ENCODE measurements at regions not wholly inside any gene's neighbourhood (a gene's known extent, or its start where the extent isn't known, plus 50 kb on each side); places are given as distances from the start of the nearest gene placed in this dataset.

DNA sequence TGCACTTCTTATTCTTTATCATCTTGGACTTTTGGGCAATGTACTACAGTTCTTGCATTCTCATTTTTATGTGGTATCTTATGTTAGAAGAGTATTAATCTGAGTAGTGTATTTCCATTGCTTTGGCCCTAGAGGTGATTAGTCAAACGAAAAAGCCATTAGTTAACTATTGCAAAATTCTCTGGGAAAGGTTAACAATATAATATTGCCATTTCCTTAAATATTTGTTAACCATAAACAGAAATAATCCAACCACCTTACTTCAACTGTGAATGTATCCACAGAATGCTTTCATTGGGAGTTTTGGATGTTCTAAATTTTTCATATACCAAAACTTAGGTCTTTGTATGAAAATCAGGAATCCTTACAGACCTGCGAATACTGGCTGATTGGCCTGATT is 294.6 kb upstream of the UGT8 start:
- Histone ChIP-seq H3K4me1 (ENCODE audit: control insufficient read depth, insufficient read depth, low read length, poor library complexity, severe bottlenecking) (no peaks in the 10 kb centered on the region), H3K4me3 (ENCODE audit: insufficient read depth, low read depth, low read length, poor library complexity, severe bottlenecking) (no peak overlapping the region), H3K27me3 (replicated peaks; ENCODE audit: control insufficient read depth, insufficient read depth, low read length, poor library complexity, severe bottlenecking) (no peaks in the 10 kb centered on the region), H3K9me3 (ENCODE audit: control insufficient read depth, low read length) (no peaks in the 10 kb centered on the region), H3K27ac (ENCODE audit: insufficient read depth, low read length, poor library complexity, severe bottlenecking) (no peak overlapping the region), H3K36me3 (ENCODE audit: control insufficient read depth, insufficient read depth, low read length) (no peaks in the 10 kb centered on the region)
- DNase-seq = no peak

DNA sequence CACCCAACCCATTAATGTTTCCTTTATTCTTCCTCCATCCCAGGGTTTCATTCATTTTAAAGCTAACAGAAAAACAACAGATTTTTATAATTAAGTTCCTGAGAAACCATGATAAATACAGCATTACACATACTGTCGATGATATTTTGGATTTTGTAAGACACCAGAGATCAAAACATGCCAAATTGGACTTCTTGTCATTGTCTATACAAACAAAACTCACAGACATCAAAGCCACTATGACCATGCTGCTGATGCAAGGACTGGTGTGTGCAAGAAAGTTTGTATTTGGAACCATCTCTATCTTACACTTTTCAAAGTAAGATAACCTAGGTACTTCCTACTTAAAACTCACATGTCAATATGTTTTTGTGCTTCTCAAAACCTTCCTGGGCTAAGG is 294.0 kb upstream of the UGT8 start:
- H3K9me3 ChIP-seq (ENCODE audit: control insufficient read depth, low read length) = no peaks in the 10 kb centered on the region
- no peaks in the 10 kb centered on the region for H3K36me3 ChIP-seq (ENCODE audit: control insufficient read depth, insufficient read depth, low read length)
- DNase-seq = no peak
- no peaks in the 10 kb centered on the region for H3K4me1 ChIP-seq (ENCODE audit: control insufficient read depth, insufficient read depth, low read length, poor library complexity, severe bottlenecking)
- no peaks in the 10 kb centered on the region for H3K27me3 ChIP-seq (replicated peaks; ENCODE audit: control insufficient read depth, insufficient read depth, low read length, poor library complexity, severe bottlenecking)
- H3K27ac ChIP-seq (ENCODE audit: insufficient read depth, low read length, poor library complexity, severe bottlenecking) = no peak overlapping the region
- H3K4me3 ChIP-seq (ENCODE audit: insufficient read depth, low read depth, low read length, poor library complexity, severe bottlenecking) = no peak overlapping the region

DNA sequence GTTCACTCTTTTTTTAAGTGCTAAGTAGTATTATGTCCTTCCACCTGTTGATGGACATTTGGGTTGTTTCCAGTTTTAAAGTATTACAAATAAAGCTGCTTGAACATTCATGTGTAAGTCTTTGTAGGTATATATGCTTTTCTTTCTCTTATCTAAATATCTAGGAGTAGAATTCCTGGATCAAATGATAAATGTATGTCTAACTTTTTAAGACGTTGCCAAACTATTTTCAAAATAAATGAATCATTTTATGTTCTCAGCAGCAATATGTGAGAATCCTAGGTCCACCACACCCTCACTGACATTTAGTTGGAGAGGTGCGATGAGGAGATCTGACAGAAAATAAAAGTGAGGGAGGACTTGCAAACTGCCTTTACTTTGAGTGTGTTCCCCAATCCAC is 291.7 kb upstream of the UGT8 start:
- no peaks in the 10 kb centered on the region for H3K9me3 ChIP-seq (ENCODE audit: control insufficient read depth, low read length)
- no peak overlapping the region for H3K27ac ChIP-seq (ENCODE audit: insufficient read depth, low read length, poor library complexity, severe bottlenecking)
- DNase-seq = no peak
- no peaks in the 10 kb centered on the region for H3K36me3 ChIP-seq (ENCODE audit: control insufficient read depth, insufficient read depth, low read length)
- no peaks in the 10 kb centered on the region for H3K27me3 ChIP-seq (replicated peaks; ENCODE audit: control insufficient read depth, insufficient read depth, low read length, poor library complexity, severe bottlenecking)
- no peak overlapping the region for H3K4me3 ChIP-seq (ENCODE audit: insufficient read depth, low read depth, low read length, poor library complexity, severe bottlenecking)
- no peaks in the 10 kb centered on the region for H3K4me1 ChIP-seq (ENCODE audit: control insufficient read depth, insufficient read depth, low read length, poor library complexity, severe bottlenecking)

DNA sequence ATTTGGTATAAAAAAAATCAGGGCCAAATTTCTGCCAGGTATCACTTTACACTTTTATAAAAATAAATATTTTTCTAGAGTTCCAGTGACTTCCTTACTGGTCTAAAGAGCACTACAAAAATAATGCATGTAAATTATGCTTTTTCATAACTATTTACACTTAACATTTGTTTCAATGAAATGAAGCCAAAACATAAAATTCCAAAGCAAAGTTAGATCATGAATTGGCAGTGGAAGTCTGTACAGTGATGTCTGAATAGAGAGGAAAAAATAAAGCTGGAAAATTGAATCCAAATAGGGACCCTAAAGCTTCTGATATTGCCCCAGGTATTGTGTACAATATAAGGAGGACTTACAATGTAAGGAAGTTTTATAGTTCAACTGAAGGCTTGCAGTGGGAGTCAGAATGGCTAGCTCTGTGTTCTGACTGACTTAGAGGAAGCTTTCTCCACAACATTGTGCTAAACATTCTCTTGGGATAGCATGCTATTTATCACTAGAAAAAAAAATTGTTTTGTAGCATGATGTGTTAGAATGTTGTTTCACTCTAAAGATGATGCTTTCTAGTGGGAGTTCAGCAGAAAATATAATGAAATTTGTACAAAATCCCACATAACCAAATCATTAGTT is 288.2 kb upstream of the UGT8 start:
- H3K9me3 ChIP-seq (ENCODE audit: control insufficient read depth, low read length) = no peaks in the 10 kb centered on the region

DNA sequence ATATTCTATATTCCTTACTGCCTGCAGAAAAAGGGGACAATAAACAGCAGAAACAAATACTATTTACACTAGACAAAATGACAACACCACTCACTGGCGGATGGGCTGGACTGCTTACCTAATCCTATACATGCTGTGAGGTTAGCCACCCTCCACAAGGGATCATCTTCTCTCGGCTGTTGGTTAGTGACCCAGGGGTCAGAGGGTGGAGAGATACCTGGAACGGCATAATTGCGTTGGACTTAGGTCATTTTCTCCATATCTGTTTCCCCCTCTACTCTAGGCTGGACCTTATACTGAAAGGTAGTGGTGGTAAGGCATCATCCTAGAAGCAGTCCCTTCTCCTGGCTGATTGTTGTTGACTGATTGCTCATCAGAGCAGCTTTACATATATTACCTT is 286.8 kb upstream of the UGT8 start:
- H3K4me3 ChIP-seq (ENCODE audit: insufficient read depth, low read depth, low read length, poor library complexity, severe bottlenecking) = no peak overlapping the region
- no peak for DNase-seq
- no peak overlapping the region for H3K27ac ChIP-seq (ENCODE audit: insufficient read depth, low read length, poor library complexity, severe bottlenecking)
- H3K4me1 ChIP-seq (ENCODE audit: control insufficient read depth, insufficient read depth, low read length, poor library complexity, severe bottlenecking) = no peaks in the 10 kb centered on the region
- no peaks in the 10 kb centered on the region for H3K36me3 ChIP-seq (ENCODE audit: control insufficient read depth, insufficient read depth, low read length)
- no peaks in the 10 kb centered on the region for H3K9me3 ChIP-seq (ENCODE audit: control insufficient read depth, low read length)
- no peaks in the 10 kb centered on the region for H3K27me3 ChIP-seq (replicated peaks; ENCODE audit: control insufficient read depth, insufficient read depth, low read length, poor library complexity, severe bottlenecking)

More for the DNA sequence above, 288.2 kb upstream of the UGT8 start:
- H3K27me3 ChIP-seq (replicated peaks; ENCODE audit: control insufficient read depth, insufficient read depth, low read length, poor library complexity, severe bottlenecking) = no peaks in the 10 kb centered on the region
- no peak for DNase-seq
- no peaks in the 10 kb centered on the region for H3K4me1 ChIP-seq (ENCODE audit: control insufficient read depth, insufficient read depth, low read length, poor library complexity, severe bottlenecking)
- no peak overlapping the region for H3K27ac ChIP-seq (ENCODE audit: insufficient read depth, low read length, poor library complexity, severe bottlenecking)
- H3K36me3 ChIP-seq (ENCODE audit: control insufficient read depth, insufficient read depth, low read length) = no peaks in the 10 kb centered on the region
- H3K4me3 ChIP-seq (ENCODE audit: insufficient read depth, low read depth, low read length, poor library complexity, severe bottlenecking) = no peak overlapping the region

DNA sequence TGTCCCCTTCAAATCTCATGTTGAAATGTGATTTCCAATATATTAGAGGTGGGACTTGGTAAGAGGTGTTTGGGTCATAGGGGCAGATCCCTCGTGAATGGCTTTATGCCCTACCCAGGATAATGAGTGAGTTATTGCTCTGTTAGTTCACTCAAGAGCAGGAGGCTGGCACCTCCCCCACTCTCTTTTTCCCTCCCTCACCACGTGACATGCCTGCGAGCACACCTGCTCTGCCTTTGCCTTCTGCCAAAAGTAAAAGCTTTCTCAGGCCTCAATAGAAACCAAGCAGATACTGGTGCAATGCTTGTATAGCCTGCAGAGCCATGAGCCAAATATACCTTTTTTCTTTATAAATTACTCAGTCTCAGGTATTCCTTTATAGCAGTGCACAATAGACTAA is 286.3 kb upstream of the UGT8 start:
- DNase-seq = no peak
- Histone ChIP-seq H3K4me1 (ENCODE audit: control insufficient read depth, insufficient read depth, low read length, poor library complexity, severe bottlenecking) (no peaks in the 10 kb centered on the region), H3K4me3 (ENCODE audit: insufficient read depth, low read depth, low read length, poor library complexity, severe bottlenecking) (no peak overlapping the region), H3K27ac (ENCODE audit: insufficient read depth, low read length, poor library complexity, severe bottlenecking) (no peak overlapping the region), H3K36me3 (ENCODE audit: control insufficient read depth, insufficient read depth, low read length) (no peaks in the 10 kb centered on the region), H3K27me3 (replicated peaks; ENCODE audit: control insufficient read depth, insufficient read depth, low read length, poor library complexity, severe bottlenecking) (no peaks in the 10 kb centered on the region), H3K9me3 (ENCODE audit: control insufficient read depth, low read length) (no peaks in the 10 kb centered on the region)

DNA sequence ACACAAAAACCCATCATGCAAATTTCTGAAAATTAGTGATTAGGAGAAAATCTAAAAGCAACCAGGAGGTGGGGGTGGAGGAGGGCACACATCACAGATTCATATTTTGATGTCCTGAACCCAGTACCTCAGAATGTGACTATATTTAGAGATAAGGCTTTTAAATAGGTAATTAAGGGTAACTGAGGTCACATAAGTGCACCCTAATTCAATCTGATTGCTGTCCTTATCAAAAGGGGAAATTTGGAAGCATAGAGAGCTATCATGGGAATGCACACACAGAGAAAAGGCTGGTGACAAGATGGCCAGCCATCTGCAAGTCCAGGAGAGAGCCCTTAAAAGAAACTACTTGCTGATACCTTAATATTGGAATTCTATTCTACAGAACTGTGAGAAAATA is 281.8 kb upstream of the UGT8 start:
- H3K36me3 ChIP-seq (ENCODE audit: control insufficient read depth, insufficient read depth, low read length) = no peaks in the 10 kb centered on the region
- no peak overlapping the region for H3K4me3 ChIP-seq (ENCODE audit: insufficient read depth, low read depth, low read length, poor library complexity, severe bottlenecking)
- H3K9me3 ChIP-seq (ENCODE audit: control insufficient read depth, low read length) = no peaks in the 10 kb centered on the region
- H3K27ac ChIP-seq (ENCODE audit: insufficient read depth, low read length, poor library complexity, severe bottlenecking) = no peak overlapping the region
- no peaks in the 10 kb centered on the region for H3K27me3 ChIP-seq (replicated peaks; ENCODE audit: control insufficient read depth, insufficient read depth, low read length, poor library complexity, severe bottlenecking)
- no peak for DNase-seq
- H3K4me1 ChIP-seq (ENCODE audit: control insufficient read depth, insufficient read depth, low read length, poor library complexity, severe bottlenecking) = no peaks in the 10 kb centered on the region

DNA sequence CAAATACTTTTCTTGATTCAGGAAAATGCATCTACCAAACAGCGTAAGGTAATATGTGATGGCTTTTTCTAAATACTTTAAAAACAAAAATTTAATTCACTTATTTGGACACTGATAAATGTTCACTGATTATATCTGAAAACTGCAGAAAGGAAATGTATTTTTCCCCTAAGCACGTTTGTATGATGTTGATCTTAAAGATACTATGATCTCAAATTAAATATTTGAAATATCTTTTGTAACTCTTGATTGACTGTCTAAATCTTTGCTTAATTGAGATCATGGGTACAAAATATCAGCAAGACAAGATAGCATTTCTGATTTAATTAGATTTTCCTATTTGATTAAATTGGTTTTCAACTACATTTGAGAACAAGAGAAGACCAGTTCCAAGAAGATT is 281.0 kb upstream of the UGT8 start:
- no peaks in the 10 kb centered on the region for H3K36me3 ChIP-seq (ENCODE audit: control insufficient read depth, insufficient read depth, low read length)
- no peak overlapping the region for H3K27ac ChIP-seq (ENCODE audit: insufficient read depth, low read length, poor library complexity, severe bottlenecking)
- H3K4me3 ChIP-seq (ENCODE audit: insufficient read depth, low read depth, low read length, poor library complexity, severe bottlenecking) = no peak overlapping the region
- H3K27me3 ChIP-seq (replicated peaks; ENCODE audit: control insufficient read depth, insufficient read depth, low read length, poor library complexity, severe bottlenecking) = no peaks in the 10 kb centered on the region
- H3K9me3 ChIP-seq (ENCODE audit: control insufficient read depth, low read length) = no peaks in the 10 kb centered on the region
- DNase-seq = no peak
- no peaks in the 10 kb centered on the region for H3K4me1 ChIP-seq (ENCODE audit: control insufficient read depth, insufficient read depth, low read length, poor library complexity, severe bottlenecking)

DNA sequence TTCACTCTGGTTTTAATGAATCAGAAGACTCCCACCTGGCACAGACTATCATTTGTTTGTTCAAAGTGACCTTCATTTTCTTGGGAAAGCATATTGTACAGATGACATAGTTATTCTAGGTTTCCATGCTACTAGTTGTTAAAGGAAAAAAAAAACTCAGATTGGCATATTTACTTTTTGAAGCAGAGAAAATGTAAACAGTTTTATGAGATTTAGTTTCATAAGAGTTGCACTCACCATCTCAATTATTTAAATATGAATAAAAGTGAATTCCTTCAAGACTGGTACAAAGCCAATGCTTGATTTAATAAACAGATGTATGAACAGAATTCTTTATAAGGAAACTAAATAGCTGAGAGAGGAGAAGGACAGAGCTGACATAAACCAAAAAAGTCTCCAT is 280.3 kb upstream of the UGT8 start:
- Histone ChIP-seq H3K27me3 (replicated peaks; ENCODE audit: control insufficient read depth, insufficient read depth, low read length, poor library complexity, severe bottlenecking) (no peaks in the 10 kb centered on the region), H3K4me3 (ENCODE audit: insufficient read depth, low read depth, low read length, poor library complexity, severe bottlenecking) (no peak overlapping the region), H3K9me3 (ENCODE audit: control insufficient read depth, low read length) (no peaks in the 10 kb centered on the region), H3K36me3 (ENCODE audit: control insufficient read depth, insufficient read depth, low read length) (no peaks in the 10 kb centered on the region), H3K27ac (ENCODE audit: insufficient read depth, low read length, poor library complexity, severe bottlenecking) (no peak overlapping the region), H3K4me1 (ENCODE audit: control insufficient read depth, insufficient read depth, low read length, poor library complexity, severe bottlenecking) (no peaks in the 10 kb centered on the region)
- DNase-seq = no peak

DNA sequence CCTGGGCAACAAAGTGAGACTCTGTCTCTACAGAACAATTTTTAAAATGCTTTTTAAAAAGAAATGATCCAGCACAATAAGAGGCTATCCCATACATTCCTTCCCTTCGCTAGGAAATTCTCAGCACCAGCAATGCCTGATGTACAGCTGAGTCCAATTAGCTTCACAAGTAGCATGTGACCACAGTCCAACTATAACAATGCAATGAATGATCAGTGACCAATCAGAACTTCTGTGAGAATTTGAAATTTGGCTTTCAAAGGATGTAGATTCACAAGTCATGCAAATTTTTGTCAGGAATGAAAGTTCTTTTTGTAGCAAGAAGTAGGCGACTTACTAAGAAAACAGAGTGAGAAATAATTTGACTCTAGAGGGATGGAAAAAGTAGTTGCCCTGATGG is 278.5 kb upstream of the UGT8 start:
- Histone ChIP-seq H3K36me3 (ENCODE audit: control insufficient read depth, insufficient read depth, low read length) (no peaks in the 10 kb centered on the region), H3K4me3 (ENCODE audit: insufficient read depth, low read depth, low read length, poor library complexity, severe bottlenecking) (no peak overlapping the region), H3K27ac (ENCODE audit: insufficient read depth, low read length, poor library complexity, severe bottlenecking) (no peak overlapping the region), H3K9me3 (ENCODE audit: control insufficient read depth, low read length) (no peaks in the 10 kb centered on the region), H3K27me3 (replicated peaks; ENCODE audit: control insufficient read depth, insufficient read depth, low read length, poor library complexity, severe bottlenecking) (no peaks in the 10 kb centered on the region), H3K4me1 (ENCODE audit: control insufficient read depth, insufficient read depth, low read length, poor library complexity, severe bottlenecking) (no peaks in the 10 kb centered on the region)
- no peak for DNase-seq

DNA sequence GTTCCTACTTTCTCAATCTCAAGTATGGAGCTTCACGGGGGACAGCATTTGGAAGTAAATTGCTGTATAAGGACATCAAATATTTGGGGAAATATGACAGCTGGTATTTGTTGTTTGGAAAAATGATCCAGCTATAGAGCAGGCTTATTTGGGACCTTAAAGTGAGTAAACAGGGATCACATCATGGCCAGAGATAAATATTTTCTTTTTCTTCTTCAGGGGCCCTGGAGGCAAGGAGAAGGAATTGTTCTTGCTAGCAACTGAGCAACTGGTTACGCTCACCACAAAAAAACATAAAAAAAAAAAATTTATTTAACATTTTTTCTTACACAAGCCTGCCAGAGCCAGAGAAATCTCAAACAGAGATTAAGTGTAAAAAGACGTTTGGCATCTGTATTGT is 277.2 kb upstream of the UGT8 start:
- no peaks in the 10 kb centered on the region for H3K36me3 ChIP-seq (ENCODE audit: control insufficient read depth, insufficient read depth, low read length)
- H3K9me3 ChIP-seq (ENCODE audit: control insufficient read depth, low read length) = no peaks in the 10 kb centered on the region
- no peaks in the 10 kb centered on the region for H3K27me3 ChIP-seq (replicated peaks; ENCODE audit: control insufficient read depth, insufficient read depth, low read length, poor library complexity, severe bottlenecking)
- H3K27ac ChIP-seq (ENCODE audit: insufficient read depth, low read length, poor library complexity, severe bottlenecking) = no peak overlapping the region
- no peak for DNase-seq
- no peaks in the 10 kb centered on the region for H3K4me1 ChIP-seq (ENCODE audit: control insufficient read depth, insufficient read depth, low read length, poor library complexity, severe bottlenecking)
- H3K4me3 ChIP-seq (ENCODE audit: insufficient read depth, low read depth, low read length, poor library complexity, severe bottlenecking) = no peak overlapping the region
